CD14-positive monocyte (primary cell): ENCODE measurements at regions not wholly inside any gene's neighbourhood (a gene's known extent, or its start where the extent isn't known, plus 50 kb on each side); places are given as distances from the start of the nearest gene placed in this dataset.

Experiments
- DNase-seq, 3 donors: peaks; one replicate each; pipeline ENCODE4 v3.0.0-alpha.2; 2011 to 2022
- H2AFZ ChIP-seq: 2 replicates; pipeline ENCODE4 v1.6.0; 2012; ENCODE audit warnings: mild to moderate bottlenecking, low read depth, low read length, inconsistent platforms; ENCODE audit not compliant: insufficient read depth, poor library complexity, severe bottlenecking
- H3K27ac ChIP-seq, 2 donors: 1 replicate in 1 of 2; 2 replicates in 1 of 2; pipeline ENCODE4 v1.5.1; 2012 to 2013; ENCODE audit warnings: low read length in 2 of 2, control low read depth in 1 of 2, inconsistent platforms in 1 of 2, low read depth in 1 of 2, mild to moderate bottlenecking in 1 of 2
- H3K27me3 ChIP-seq, 2 donors: one replicate each; pipeline versions ENCODE4 v1.6.0 to v1.6.1; 2011 to 2013; ENCODE audit warnings: low read length in 2 of 2; ENCODE audit not compliant: control insufficient read depth in 2 of 2, insufficient read depth in 2 of 2
- H3K36me3 ChIP-seq, 2 donors: replicated peaks in 1 of 2; 1 replicate in 1 of 2; 2 replicates in 1 of 2; pipeline versions ENCODE4 v1.5.1 to v1.6.1; 2012 to 2013; ENCODE audit warnings: low read length in 2 of 2, control low read depth in 1 of 2, inconsistent platforms in 1 of 2, mild to moderate bottlenecking in 1 of 2; ENCODE audit not compliant: insufficient read depth in 2 of 2, control insufficient read depth in 1 of 2
- H3K4me1 ChIP-seq, 2 donors: 1 replicate in 1 of 2; 2 replicates in 1 of 2; pipeline versions ENCODE4 v1.5.1 to v1.6.1; 2012 to 2013; ENCODE audit warnings: low read length in 2 of 2, control low read depth in 1 of 2, inconsistent platforms in 1 of 2, mild to moderate bottlenecking in 1 of 2, moderate library complexity in 1 of 2; ENCODE audit not compliant: insufficient read depth in 2 of 2, control insufficient read depth in 1 of 2
- H3K4me2 ChIP-seq: replicated peaks from 2 replicates; pipeline ENCODE3; 2012; ENCODE audit warnings: low read length, moderate library complexity, mild to moderate bottlenecking; ENCODE audit not compliant: poor library complexity, severe bottlenecking; ENCODE audit errors: extremely low read depth
- H3K4me3 ChIP-seq, 3 experiments: fragments of 200-600 bp in 1 of 3; sonication (generic) in 1 of 3; replicated peaks in 1 of 3; 1 replicate in 2 of 3; 2 replicates in 1 of 3; pipeline ENCODE4 v1.5.1; 2011 to 2013; ENCODE audit warnings: low read length in 3 of 3, mild to moderate bottlenecking in 3 of 3, control low read depth in 2 of 3, low read depth in 2 of 3, inconsistent platforms in 1 of 3, moderate library complexity in 1 of 3
- H3K79me2 ChIP-seq: 2 replicates; pipeline ENCODE4 v1.6.0; 2012; ENCODE audit warnings: mild to moderate bottlenecking, control low read depth, inconsistent platforms, low read length, moderate library complexity; ENCODE audit not compliant: insufficient read depth
- H3K9ac ChIP-seq: 2 replicates; pipeline ENCODE4 v1.6.0; 2017; ENCODE audit warnings: low read length, mild to moderate bottlenecking; ENCODE audit not compliant: insufficient read depth, poor library complexity, severe bottlenecking
- H3K9me3 ChIP-seq, 2 donors: replicated peaks in 1 of 2; 1 replicate in 1 of 2; 2 replicates in 1 of 2; pipeline versions ENCODE4 v1.5.1 to v1.6.1; 2012 to 2013; ENCODE audit warnings: low read length in 2 of 2, control low read depth in 1 of 2; ENCODE audit not compliant: control insufficient read depth in 1 of 2, insufficient read depth in 1 of 2
- H4K20me1 ChIP-seq: 2 replicates; pipeline ENCODE4 v1.6.0; 2012; ENCODE audit warnings: mild to moderate bottlenecking, low read length, control low read depth, moderate library complexity; ENCODE audit not compliant: insufficient read depth
- H3K27ac Mint-ChIP-seq, 7 donors: one replicate each; pipeline ENCODE4 v1.8.0; 2020; ENCODE audit warnings: mild to moderate bottlenecking in 7 of 7, mixed read lengths in 7 of 7, moderate library complexity in 6 of 7, inconsistent platforms in 2 of 7
- H3K27me3 Mint-ChIP-seq, 3 donors: one replicate each; pipeline ENCODE4 v1.8.0; 2021 to 2022; ENCODE audit warnings: low read depth in 3 of 3, mild to moderate bottlenecking in 3 of 3, mixed read lengths in 3 of 3, moderate library complexity in 3 of 3, inconsistent platforms in 1 of 3
- H3K36me3 Mint-ChIP-seq, 2 donors: one replicate each; pipeline ENCODE4 v1.8.0; 2020; ENCODE audit warnings: mixed read lengths in 2 of 2, inconsistent platforms in 1 of 2, mild to moderate bottlenecking in 1 of 2
- H3K4me1 Mint-ChIP-seq: one replicate; pipeline ENCODE4 v1.8.0; 2020; ENCODE audit warnings: mild to moderate bottlenecking, mixed read lengths
- H3K4me3 Mint-ChIP-seq, 2 donors: one replicate each; pipeline ENCODE4 v1.8.0; 2020; ENCODE audit warnings: mild to moderate bottlenecking in 2 of 2, mixed read lengths in 2 of 2, moderate library complexity in 1 of 2
- H3K9me3 Mint-ChIP-seq, 7 donors: one replicate each; pipeline ENCODE4 v1.8.0; 2020 to 2022; ENCODE audit warnings: mixed read lengths in 7 of 7, mild to moderate bottlenecking in 6 of 7, moderate library complexity in 6 of 7, inconsistent platforms in 2 of 7
- WGBS: methylation state at CpG from one replicate; pipeline ENCODE4 v1.1.5; 2013; ENCODE audit warnings: missing lambda C conversion rate; ENCODE audit not compliant: insufficient coverage; 5-methylcytosine and 5-hydroxymethylcytosine counted together
- intact Hi-C, 2 donors: fragments of 100-400 bp; cut with micrococcal nuclease; formaldehyde crosslinking; loops; one replicate each; pipeline versions ENCODE4 v1.15.0 to v1.15.1; 2023
- TF ChIP-seq, protein P1 (sequence below): fragments of 200-600 bp; IDR thresholded peaks from one replicate; pipeline ENCODE4 v1.8.0; 2022; ENCODE audit warnings: antibody characterized with exemption, mild to moderate bottlenecking

DNA sequence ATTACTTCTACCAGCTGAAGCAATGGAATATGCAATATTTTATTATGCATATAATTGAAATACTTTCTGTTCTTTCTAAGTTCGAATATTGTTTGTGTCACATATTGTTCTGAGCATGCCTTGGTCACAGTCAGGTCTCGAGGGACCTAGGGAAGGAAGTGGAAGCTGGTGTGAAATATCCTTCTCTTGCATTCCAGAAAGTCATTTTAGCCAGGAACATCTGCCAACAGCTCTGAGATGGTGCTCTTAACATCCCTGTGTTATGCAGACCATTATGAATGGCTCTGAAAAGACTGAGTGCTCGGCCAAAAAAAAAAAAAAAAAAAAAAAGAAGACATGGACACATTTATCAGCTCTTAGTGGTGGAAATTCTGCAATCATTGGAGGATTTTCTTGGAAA is 132.7 kb upstream of the JAG1 start:
- TF ChIP-seq, protein P1, sequence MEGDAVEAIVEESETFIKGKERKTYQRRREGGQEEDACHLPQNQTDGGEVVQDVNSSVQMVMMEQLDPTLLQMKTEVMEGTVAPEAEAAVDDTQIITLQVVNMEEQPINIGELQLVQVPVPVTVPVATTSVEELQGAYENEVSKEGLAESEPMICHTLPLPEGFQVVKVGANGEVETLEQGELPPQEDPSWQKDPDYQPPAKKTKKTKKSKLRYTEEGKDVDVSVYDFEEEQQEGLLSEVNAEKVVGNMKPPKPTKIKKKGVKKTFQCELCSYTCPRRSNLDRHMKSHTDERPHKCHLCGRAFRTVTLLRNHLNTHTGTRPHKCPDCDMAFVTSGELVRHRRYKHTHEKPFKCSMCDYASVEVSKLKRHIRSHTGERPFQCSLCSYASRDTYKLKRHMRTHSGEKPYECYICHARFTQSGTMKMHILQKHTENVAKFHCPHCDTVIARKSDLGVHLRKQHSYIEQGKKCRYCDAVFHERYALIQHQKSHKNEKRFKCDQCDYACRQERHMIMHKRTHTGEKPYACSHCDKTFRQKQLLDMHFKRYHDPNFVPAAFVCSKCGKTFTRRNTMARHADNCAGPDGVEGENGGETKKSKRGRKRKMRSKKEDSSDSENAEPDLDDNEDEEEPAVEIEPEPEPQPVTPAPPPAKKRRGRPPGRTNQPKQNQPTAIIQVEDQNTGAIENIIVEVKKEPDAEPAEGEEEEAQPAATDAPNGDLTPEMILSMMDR = no peak
- H3K4me3 Mint-ChIP-seq = no peak overlapping the region
- peaks cover 0 to 3% of the 10 kb centered on the region in 2 donors for H3K9me3 ChIP-seq
- no peaks in the 10 kb centered on the region for H3K36me3 Mint-ChIP-seq
- H3K4me1 ChIP-seq = no peaks in the 10 kb centered on the region
- 80% methylated on average over 2 of the region's 3 CpGs for WGBS
- peaks cover 0 to 10% (median 0%) of the 10 kb centered on the region in 7 donors for H3K9me3 Mint-ChIP-seq
- H4K20me1 ChIP-seq = no peaks in the 10 kb centered on the region
- H3K27me3 ChIP-seq = no peaks in the 10 kb centered on the region
- H3K4me1 Mint-ChIP-seq = no peaks in the 10 kb centered on the region
- H3K79me2 ChIP-seq = no peaks in the 10 kb centered on the region
- peaks cover 0 to 4% (median 1%) of the 10 kb centered on the region in 3 donors for H3K27me3 Mint-ChIP-seq
- no peak for DNase-seq
- H3K4me2 ChIP-seq = no peak overlapping the region
- H3K27ac Mint-ChIP-seq = no peak overlapping the region
- no peak overlapping the region for H2AFZ ChIP-seq
- no peak overlapping the region for H3K27ac ChIP-seq
- no peaks in the 10 kb centered on the region for H3K36me3 ChIP-seq
- no peak overlapping the region for H3K4me3 ChIP-seq
- intact Hi-C loops = no loop called here
- no peak overlapping the region for H3K9ac ChIP-seq

DNA sequence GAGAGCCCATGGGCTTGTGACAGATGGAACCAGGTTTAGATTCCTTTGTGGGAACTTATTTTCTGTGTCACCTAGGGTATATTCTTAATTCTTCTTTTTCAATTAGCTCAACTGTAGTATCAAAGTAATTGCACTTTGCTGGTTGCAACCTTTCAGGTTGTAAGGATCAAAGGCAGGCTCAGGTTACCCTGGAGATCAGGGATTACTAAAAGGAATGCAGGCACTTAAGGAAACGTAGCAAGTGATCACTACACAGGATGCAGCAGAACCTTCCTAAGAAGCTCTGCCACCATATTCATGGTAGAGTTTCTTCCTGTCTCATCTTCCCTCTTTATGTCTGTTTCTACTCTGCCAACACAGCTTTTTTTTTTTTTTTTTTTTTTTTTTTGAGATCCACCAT is 133.2 kb upstream of the JAG1 start:
- H2AFZ ChIP-seq = no peak overlapping the region
- H3K27ac ChIP-seq = no peak overlapping the region

More for the DNA sequence above, 133.2 kb upstream of the JAG1 start:
- Mint-ChIP-seq H3K27me3 (peaks cover 0 to 4% (median 1%) of the 10 kb centered on the region in 3 donors), H3K4me3 (no peak overlapping the region), H3K27ac (no peak overlapping the region), H3K9me3 (peaks cover 0 to 7% (median 0%) of the 10 kb centered on the region in 7 donors), H3K4me1 (no peaks in the 10 kb centered on the region), H3K36me3 (no peaks in the 10 kb centered on the region)
- Histone ChIP-seq H4K20me1 (no peaks in the 10 kb centered on the region), H3K4me3 (no peak overlapping the region), H3K4me2 (no peak overlapping the region), H3K36me3 (no peaks in the 10 kb centered on the region), H3K9ac (no peak overlapping the region), H3K4me1 (no peaks in the 10 kb centered on the region), H3K9me3 (peaks cover 0 to 3% of the 10 kb centered on the region in 2 donors), H3K27me3 (no peaks in the 10 kb centered on the region), H3K79me2 (no peaks in the 10 kb centered on the region)
- WGBS = no CpG with 5 or more reads among the region's 1 CpG
- no peak for DNase-seq
- intact Hi-C loops = no loop called here
- TF ChIP-seq, protein P1 = no peak
